Osteocyte (in vitro differentiated cells): ENCODE measurements at regions not wholly inside any gene's neighbourhood (a gene's known extent, or its start where the extent isn't known, plus 50 kb on each side); places are given as distances from the start of the nearest gene placed in this dataset.

Source experiments
- DNase-seq: peaks from one replicate; pipeline ENCODE4 v3.0.0; 2021; ENCODE audit warnings: mixed read lengths; ENCODE audit not compliant: unreplicated experiment; ENCODE audit errors: extremely low spot score
- H3K27ac Mint-ChIP-seq: one replicate; pipeline ENCODE4 v1.8.0; 2021; ENCODE audit warnings: mild to moderate bottlenecking, mixed read lengths; ENCODE audit not compliant: unreplicated experiment
- H3K27me3 Mint-ChIP-seq: one replicate; pipeline ENCODE4 v1.8.0; 2021; ENCODE audit warnings: mixed read lengths; ENCODE audit not compliant: unreplicated experiment
- H3K36me3 Mint-ChIP-seq: one replicate; pipeline ENCODE4 v1.8.0; 2021; ENCODE audit warnings: mixed read lengths; ENCODE audit not compliant: unreplicated experiment
- H3K4me1 Mint-ChIP-seq: one replicate; pipeline ENCODE4 v1.8.0; 2021; ENCODE audit warnings: mixed read lengths; ENCODE audit not compliant: unreplicated experiment
- H3K4me3 Mint-ChIP-seq: one replicate; pipeline ENCODE4 v1.8.0; 2021; ENCODE audit warnings: mild to moderate bottlenecking, moderate library complexity, mixed read lengths; ENCODE audit not compliant: unreplicated experiment
- H3K9me3 Mint-ChIP-seq: one replicate; pipeline ENCODE4 v1.8.0; 2021; ENCODE audit warnings: mixed read lengths; ENCODE audit not compliant: unreplicated experiment
- CTCF ChIP-seq: fragments of 200-600 bp; sonication (generic); IDR thresholded peaks from 2 replicates; pipeline ENCODE4 v1.5.0; 2021; ENCODE audit warnings: antibody characterized with exemption, mild to moderate bottlenecking, moderate library complexity

- H3K27me3 Mint-ChIP-seq: no peaks in the 10 kb centered on the region
- H3K27ac Mint-ChIP-seq: no peak overlapping the region
- DNase-seq: no peak
- H3K4me3 Mint-ChIP-seq: no peak overlapping the region
- TF ChIP-seq CTCF: no peak
- no peaks in the 10 kb centered on the region for H3K9me3 Mint-ChIP-seq
- H3K4me1 Mint-ChIP-seq: peaks cover 18% of the 10 kb centered on the region
- H3K36me3 Mint-ChIP-seq: no peaks in the 10 kb centered on the region
Measured at GRCh38 chr13:44257796-44258195, 115.8 kb upstream of the SERP2 start.

DNA sequence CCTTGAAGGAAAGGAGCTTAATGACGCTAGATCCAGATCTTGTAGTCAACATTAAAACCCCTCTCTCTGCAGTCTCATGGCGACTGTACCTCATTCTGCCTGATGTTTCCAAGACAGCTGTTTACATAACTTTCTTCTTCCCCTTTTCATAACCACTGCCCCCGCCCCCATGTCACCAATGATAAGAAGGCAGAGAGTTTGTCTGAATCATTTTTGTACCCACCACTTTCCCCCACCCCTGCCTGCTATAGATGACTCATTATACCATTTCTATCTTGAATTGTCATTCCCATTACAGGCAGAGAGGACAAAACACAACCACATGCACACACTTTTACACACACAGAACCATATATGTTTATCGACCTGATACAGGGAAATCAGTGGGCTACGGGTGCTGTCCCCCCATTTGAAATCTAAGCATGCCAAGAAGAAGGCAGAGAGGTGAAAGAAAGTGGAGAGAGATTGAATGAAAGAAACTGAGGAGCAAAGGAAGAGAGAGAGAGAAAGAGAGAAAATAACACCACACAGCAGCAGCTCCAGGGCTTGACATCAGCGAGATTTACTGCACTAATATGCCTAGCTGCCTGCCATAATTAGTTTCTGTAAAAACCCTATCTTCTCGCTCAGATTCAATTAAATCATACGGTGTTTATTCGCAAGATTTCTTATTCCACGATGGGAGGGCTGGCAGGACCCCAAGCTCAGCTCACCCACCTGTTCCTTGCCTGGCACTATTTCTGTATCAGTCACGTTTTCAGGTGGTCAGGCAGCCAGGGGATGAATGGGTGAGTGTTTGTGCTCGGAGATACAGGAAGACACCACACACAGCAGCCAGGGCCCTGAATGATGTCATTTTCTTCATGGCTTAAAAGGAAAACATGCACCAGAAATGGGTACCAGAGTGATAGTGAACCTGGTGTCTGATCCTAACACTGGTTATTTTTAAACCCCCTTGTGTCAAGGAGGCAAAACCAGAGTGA is 114.3 kb upstream of the SERP2 start:
- no peak for DNase-seq
- Mint-ChIP-seq H3K27me3 (no peaks in the 10 kb centered on the region), H3K36me3 (no peaks in the 10 kb centered on the region), H3K4me3 (no peak overlapping the region), H3K27ac (peak overlapping the region; percentile 6), H3K4me1 (peaks cover 20% of the 10 kb centered on the region), H3K9me3 (no peaks in the 10 kb centered on the region)
- no peak for TF ChIP-seq CTCF

GRCh38 chr13:44260336-44260735 is 113.3 kb upstream of the SERP2 start:
- no peak for TF ChIP-seq CTCF
- Mint-ChIP-seq H3K27me3 (no peaks in the 10 kb centered on the region), H3K9me3 (no peaks in the 10 kb centered on the region), H3K36me3 (no peaks in the 10 kb centered on the region), H3K4me3 (no peak overlapping the region), H3K4me1 (peaks cover 26% of the 10 kb centered on the region), H3K27ac (no peak overlapping the region)
- no peak for DNase-seq

GRCh38 chr13:44263751-44264620 is 109.6 kb upstream of the SERP2 start:
- TF ChIP-seq CTCF: no peak
- peaks cover 39% of the 10 kb centered on the region for H3K4me1 Mint-ChIP-seq
- peak overlapping the region; percentile 45 for H3K27ac Mint-ChIP-seq
- DNase-seq: no peak
- H3K9me3 Mint-ChIP-seq: no peaks in the 10 kb centered on the region
- no peaks in the 10 kb centered on the region for H3K36me3 Mint-ChIP-seq
- H3K4me3 Mint-ChIP-seq: no peak overlapping the region
- no peaks in the 10 kb centered on the region for H3K27me3 Mint-ChIP-seq

- no peaks in the 10 kb centered on the region for H3K36me3 Mint-ChIP-seq
- DNase-seq: no peak
- H3K27ac Mint-ChIP-seq: no peak overlapping the region
- TF ChIP-seq CTCF: no peak
- H3K9me3 Mint-ChIP-seq: no peaks in the 10 kb centered on the region
- no peaks in the 10 kb centered on the region for H3K27me3 Mint-ChIP-seq
- H3K4me1 Mint-ChIP-seq: peaks cover 34% of the 10 kb centered on the region
- no peak overlapping the region for H3K4me3 Mint-ChIP-seq
Measured at GRCh38 chr13:44266305-44266704, 107.3 kb upstream of the SERP2 start.
